HepG2 (cell line): ENCODE measurements at regions not wholly inside any gene's neighbourhood (a gene's known extent, or its start where the extent isn't known, plus 50 kb on each side); places are given as distances from the start of the nearest gene placed in this dataset.

ENCODE experiments used
- ATAC-seq: fragments of 200-7000 bp; cut with Tn5 transposase; 3 replicates; pipeline ENCODE4 v1.9.1; 2020; ENCODE audit warnings: mild to moderate bottlenecking, moderate library complexity
- BruUV-seq: library from RNA; stranded (reverse); fragments of 400-500 nt; replicated peaks from 2 replicates; lab custom pipeline; 2021; lab: Mats Ljungman, UMichigan
- CTCF ChIA-PET: fragments of 300-600 bp; formaldehyde crosslinking; extraction: SDS; loops from one replicate; lab custom pipeline; 2021; ENCODE audit warnings: low total read pairs, inconsistent platforms, low intra/inter-chr PET ratio; lab: Yijun Ruan, JAX
- POLR2A ChIA-PET: fragments of 350-600 bp; sonication (Branson Sonifier 250); formaldehyde crosslinking; loops from one replicate; lab custom pipeline; 2020; ENCODE audit warnings: antibody characterized with exemption, inconsistent platforms; lab: Yijun Ruan, JAX
- DNase-seq: peaks from one replicate; pipeline ENCODE4 v3.0.0-alpha.2; 2015; ENCODE audit warnings: low spot score
- FAIRE-seq: peaks from 3 replicates; lab custom pipeline; 2011; peaks lifted over from hg19 to GRCh38; lab: Jason Lieb, UNC
- H2AFZ ChIP-seq: one replicate; pipeline ENCODE4 v1.6.1; 2011; ENCODE audit warnings: low read length, inconsistent platforms
- H3K27ac ChIP-seq: fragments of 300-600 bp; 3 replicates; pipeline ENCODE4 v1.8.0; 2011; ENCODE audit warnings: mixed run types, mild to moderate bottlenecking, mixed read lengths, low read length, inconsistent platforms; ENCODE audit not compliant: insufficient read depth; ENCODE audit errors: extremely low read length
- H3K27me3 ChIP-seq, 2 experiments: fragments of 200-600 bp in 1 of 2; 2 replicates in 1 of 2; 3 replicates in 1 of 2; pipeline versions ENCODE4 v1.6.0 to v1.8.0; 2011; ENCODE audit warnings: low read length in 2 of 2, mild to moderate bottlenecking in 2 of 2, moderate library complexity in 2 of 2, inconsistent platforms in 1 of 2; ENCODE audit not compliant: insufficient read depth in 2 of 2, control insufficient read depth in 1 of 2
- H3K36me3 ChIP-seq, 2 experiments: fragments of 200-600 bp in 1 of 2; replicated peaks in 1 of 2; 2 replicates in 1 of 2; 3 replicates in 1 of 2; pipeline versions ENCODE4 v1.5.1 to v1.8.0; 2011; ENCODE audit warnings: low read length in 2 of 2, inconsistent platforms in 1 of 2; ENCODE audit not compliant: insufficient read depth in 2 of 2, control insufficient read depth in 1 of 2
- H3K4me1 ChIP-seq: 2 replicates; pipeline ENCODE4 v1.5.1; 2012; ENCODE audit warnings: low read length, inconsistent platforms; ENCODE audit not compliant: insufficient read depth
- H3K4me2 ChIP-seq: 2 replicates; pipeline ENCODE4 v1.6.0; 2011; ENCODE audit warnings: low read depth, low read length, inconsistent platforms
- H3K4me3 ChIP-seq, 3 experiments: fragments of 200-600 bp in 1 of 3; sonication (generic), shearing (Covaris generic) in 1 of 3; replicated peaks in 1 of 3; 2 replicates each; pipeline ENCODE4 v1.5.1; 2011 to 2016; ENCODE audit warnings: low read length in 3 of 3, inconsistent platforms in 2 of 3, low read depth in 2 of 3, mild to moderate bottlenecking in 2 of 3, control low read depth in 1 of 3, mixed read lengths in 1 of 3; ENCODE audit not compliant: insufficient read depth in 1 of 3
- H3K79me2 ChIP-seq: one replicate; pipeline ENCODE4 v1.6.1; 2011; ENCODE audit warnings: low read length, inconsistent platforms; ENCODE audit not compliant: insufficient read depth
- H3K9ac ChIP-seq: 2 replicates; pipeline ENCODE4 v1.6.0; 2011; ENCODE audit warnings: mild to moderate bottlenecking, low read depth, low read length, inconsistent platforms; ENCODE audit not compliant: insufficient read depth
- H3K9me3 ChIP-seq: 2 replicates; pipeline ENCODE4 v1.5.1; 2012; ENCODE audit warnings: mild to moderate bottlenecking, low read length
- H4K20me1 ChIP-seq: 2 replicates; pipeline ENCODE4 v1.6.0; 2011; ENCODE audit warnings: inconsistent platforms, mild to moderate bottlenecking, low read length, moderate library complexity; ENCODE audit not compliant: insufficient read depth
- ARNT2 ChIP-seq: sonication (generic); formaldehyde crosslinking; IDR thresholded peaks from 2 replicates; pipeline ENCODE4 v1.8.0; 2022; ENCODE audit warnings: mild to moderate bottlenecking, low read depth, missing genetic modification reagents, moderate library complexity
- CENPT ChIP-seq: sonication (generic); formaldehyde crosslinking; IDR thresholded peaks from 2 replicates; pipeline ENCODE4 v1.8.0; 2022; ENCODE audit warnings: low read depth, mild to moderate bottlenecking, moderate library complexity, missing genetic modification reagents
- FOSL1 ChIP-seq: sonication (generic); formaldehyde crosslinking; IDR thresholded peaks from 2 replicates; pipeline ENCODE4 v1.9.0; 2021; ENCODE audit warnings: missing genetic modification reagents, borderline replicate concordance
- GATAD1 ChIP-seq: IDR thresholded peaks from 2 replicates; pipeline ENCODE4 v1.6.1; 2016; ENCODE audit warnings: missing genetic modification reagents, missing compliant biosample characterization
- NFATC3 ChIP-seq: sonication (generic); formaldehyde crosslinking; IDR thresholded peaks from 2 replicates; pipeline ENCODE4 v1.5.1; 2020; ENCODE audit warnings: mild to moderate bottlenecking, missing genetic modification reagents
- PAF1 ChIP-seq: IDR thresholded peaks from 2 replicates; pipeline ENCODE4 v1.6.1; 2016; ENCODE audit warnings: missing genetic modification reagents, missing compliant biosample characterization
- ZNF17 ChIP-seq: sonication (generic); formaldehyde crosslinking; IDR thresholded peaks from 2 replicates; pipeline ENCODE4 v1.5.0; 2020; ENCODE audit warnings: mild to moderate bottlenecking, missing genetic modification reagents
- ZNF672 ChIP-seq: sonication (generic); formaldehyde crosslinking; IDR thresholded peaks from 2 replicates; pipeline ENCODE4 v1.8.1; 2022; ENCODE audit warnings: missing genetic modification reagents
- ZSCAN29 ChIP-seq: sonication (generic); formaldehyde crosslinking; conservative IDR thresholded peaks from 2 replicates; pipeline ENCODE4 v1.4.0; 2020; ENCODE audit warnings: mild to moderate bottlenecking, missing genetic modification reagents
- ZZZ3 ChIP-seq: sonication (generic); formaldehyde crosslinking; IDR thresholded peaks from 2 replicates; pipeline ENCODE4 v1.4.0; 2020; ENCODE audit warnings: missing genetic modification reagents, mild to moderate bottlenecking, borderline replicate concordance
- WGBS: methylation state at CpG from one replicate; pipeline ENCODE4 v1.1.6; 2017; ENCODE audit warnings: low lambda C conversion rate; 5-methylcytosine and 5-hydroxymethylcytosine counted together
- in situ Hi-C: cut with HindIII; loops from 2 replicates; pipeline ENCODE4 v1.10.0; 2017; ENCODE audit warnings: low pct_unique_long_range_greater_than_20kb; ENCODE audit not compliant: extremely low pct_ligation_motif_present
- intact Hi-C: fragments of 100-400 bp; cut with micrococcal nuclease; formaldehyde crosslinking; loops from one replicate; pipeline ENCODE4 v1.10.0; 2022; ENCODE audit not compliant: unreplicated experiment
- TF ChIP-seq, protein P1 (sequence below): sonication (generic); formaldehyde crosslinking; IDR thresholded peaks from 2 replicates; pipeline ENCODE4 v1.4.0; 2020; ENCODE audit warnings: missing genetic modification reagents
- TF ChIP-seq, protein P2 (sequence below): sonication (generic); formaldehyde crosslinking; IDR thresholded peaks from 2 replicates; pipeline ENCODE4 v1.5.0; 2020; ENCODE audit warnings: missing genetic modification reagents, mild to moderate bottlenecking, borderline replicate concordance
- TF ChIP-seq, protein P3 (sequence below), 2 experiments: sonication (generic) in 1 of 2; formaldehyde crosslinking in 1 of 2; IDR thresholded peaks; 2 replicates each; pipeline versions ENCODE4 v1.4.0 to v1.6.1; 2016 to 2020; ENCODE audit warnings: borderline replicate concordance in 1 of 2, low read depth in 1 of 2, mild to moderate bottlenecking in 1 of 2, missing genetic modification reagents in 1 of 2

DNA sequence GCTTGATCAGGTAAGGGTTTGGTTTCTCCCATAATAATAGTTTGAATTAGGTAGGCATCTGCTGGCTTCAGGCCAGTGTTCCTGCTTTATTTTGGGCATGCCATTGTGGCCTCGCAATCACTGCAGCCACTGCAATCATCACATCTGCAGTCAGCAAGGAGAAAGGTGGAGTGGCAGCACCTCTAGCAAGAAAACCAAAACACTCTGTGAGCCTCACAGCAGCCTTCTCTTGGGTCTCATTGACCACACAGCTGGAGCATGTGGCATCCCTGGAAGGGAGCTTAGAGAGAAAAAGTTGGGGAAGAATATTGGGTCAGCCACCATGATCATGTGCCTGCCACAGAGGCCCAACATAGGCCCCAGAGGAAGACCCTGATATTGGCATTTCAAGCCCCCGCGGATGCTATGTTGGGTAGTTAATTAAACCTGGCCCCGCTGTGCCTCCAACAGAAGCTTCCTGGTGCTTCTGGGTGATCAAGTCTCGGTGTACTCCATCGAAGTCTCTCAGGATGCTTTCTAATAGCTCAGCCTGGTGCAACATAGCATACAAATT is 158.0 kb upstream of the UBE2E1 start (continued):
- TF ChIP-seq, protein P1, sequence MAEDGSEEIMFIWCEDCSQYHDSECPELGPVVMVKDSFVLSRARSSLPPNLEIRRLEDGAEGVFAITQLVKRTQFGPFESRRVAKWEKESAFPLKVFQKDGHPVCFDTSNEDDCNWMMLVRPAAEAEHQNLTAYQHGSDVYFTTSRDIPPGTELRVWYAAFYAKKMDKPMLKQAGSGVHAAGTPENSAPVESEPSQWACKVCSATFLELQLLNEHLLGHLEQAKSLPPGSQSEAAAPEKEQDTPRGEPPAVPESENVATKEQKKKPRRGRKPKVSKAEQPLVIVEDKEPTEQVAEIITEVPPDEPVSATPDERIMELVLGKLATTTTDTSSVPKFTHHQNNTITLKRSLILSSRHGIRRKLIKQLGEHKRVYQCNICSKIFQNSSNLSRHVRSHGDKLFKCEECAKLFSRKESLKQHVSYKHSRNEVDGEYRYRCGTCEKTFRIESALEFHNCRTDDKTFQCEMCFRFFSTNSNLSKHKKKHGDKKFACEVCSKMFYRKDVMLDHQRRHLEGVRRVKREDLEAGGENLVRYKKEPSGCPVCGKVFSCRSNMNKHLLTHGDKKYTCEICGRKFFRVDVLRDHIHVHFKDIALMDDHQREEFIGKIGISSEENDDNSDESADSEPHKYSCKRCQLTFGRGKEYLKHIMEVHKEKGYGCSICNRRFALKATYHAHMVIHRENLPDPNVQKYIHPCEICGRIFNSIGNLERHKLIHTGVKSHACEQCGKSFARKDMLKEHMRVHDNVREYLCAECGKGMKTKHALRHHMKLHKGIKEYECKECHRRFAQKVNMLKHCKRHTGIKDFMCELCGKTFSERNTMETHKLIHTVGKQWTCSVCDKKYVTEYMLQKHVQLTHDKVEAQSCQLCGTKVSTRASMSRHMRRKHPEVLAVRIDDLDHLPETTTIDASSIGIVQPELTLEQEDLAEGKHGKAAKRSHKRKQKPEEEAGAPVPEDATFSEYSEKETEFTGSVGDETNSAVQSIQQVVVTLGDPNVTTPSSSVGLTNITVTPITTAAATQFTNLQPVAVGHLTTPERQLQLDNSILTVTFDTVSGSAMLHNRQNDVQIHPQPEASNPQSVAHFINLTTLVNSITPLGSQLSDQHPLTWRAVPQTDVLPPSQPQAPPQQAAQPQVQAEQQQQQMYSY (CRISPR knock-in tag), result no peak
- TF ChIP-seq ZSCAN29 (CRISPR knock-in tag), result no peak
- TF ChIP-seq, protein P2, sequence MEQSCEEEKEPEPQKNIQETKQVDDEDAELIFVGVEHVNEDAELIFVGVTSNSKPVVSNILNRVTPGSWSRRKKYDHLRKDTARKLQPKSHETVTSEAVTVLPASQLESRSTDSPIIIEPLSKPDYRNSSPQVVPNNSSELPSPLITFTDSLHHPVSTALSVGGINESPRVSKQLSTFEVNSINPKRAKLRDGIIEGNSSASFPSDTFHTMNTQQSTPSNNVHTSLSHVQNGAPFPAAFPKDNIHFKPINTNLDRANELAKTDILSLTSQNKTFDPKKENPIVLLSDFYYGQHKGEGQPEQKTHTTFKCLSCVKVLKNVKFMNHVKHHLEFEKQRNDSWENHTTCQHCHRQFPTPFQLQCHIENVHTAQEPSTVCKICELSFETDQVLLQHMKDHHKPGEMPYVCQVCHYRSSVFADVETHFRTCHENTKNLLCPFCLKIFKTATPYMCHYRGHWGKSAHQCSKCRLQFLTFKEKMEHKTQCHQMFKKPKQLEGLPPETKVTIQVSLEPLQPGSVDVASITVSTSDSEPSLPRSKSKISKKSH (CRISPR knock-in tag), result no peak
- no peak for TF ChIP-seq ZNF672 (CRISPR knock-in tag)
- no peak for TF ChIP-seq NFATC3 (CRISPR knock-in tag)
- no peak for TF ChIP-seq CENPT (CRISPR knock-in tag)

- 11% methylated on average over 4 of the region's 5 CpGs for WGBS
- in situ Hi-C loops, result no loop called here
- no peak for TF ChIP-seq FOSL1 (CRISPR knock-in tag)
- TF ChIP-seq GATAD1 (CRISPR knock-in tag), result no peak
- no peak for TF ChIP-seq ARNT2 (CRISPR knock-in tag)
- TF ChIP-seq ZNF17 (CRISPR knock-in tag), result no peak
- no peak for TF ChIP-seq ZZZ3
- no peak for TF ChIP-seq PAF1
- TF ChIP-seq, protein P3, sequence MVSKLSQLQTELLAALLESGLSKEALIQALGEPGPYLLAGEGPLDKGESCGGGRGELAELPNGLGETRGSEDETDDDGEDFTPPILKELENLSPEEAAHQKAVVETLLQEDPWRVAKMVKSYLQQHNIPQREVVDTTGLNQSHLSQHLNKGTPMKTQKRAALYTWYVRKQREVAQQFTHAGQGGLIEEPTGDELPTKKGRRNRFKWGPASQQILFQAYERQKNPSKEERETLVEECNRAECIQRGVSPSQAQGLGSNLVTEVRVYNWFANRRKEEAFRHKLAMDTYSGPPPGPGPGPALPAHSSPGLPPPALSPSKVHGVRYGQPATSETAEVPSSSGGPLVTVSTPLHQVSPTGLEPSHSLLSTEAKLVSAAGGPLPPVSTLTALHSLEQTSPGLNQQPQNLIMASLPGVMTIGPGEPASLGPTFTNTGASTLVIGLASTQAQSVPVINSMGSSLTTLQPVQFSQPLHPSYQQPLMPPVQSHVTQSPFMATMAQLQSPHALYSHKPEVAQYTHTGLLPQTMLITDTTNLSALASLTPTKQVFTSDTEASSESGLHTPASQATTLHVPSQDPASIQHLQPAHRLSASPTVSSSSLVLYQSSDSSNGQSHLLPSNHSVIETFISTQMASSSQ (IDR thresholded peaks at IDR 0.05; ENCODE audit: low read depth), result no peak
- TF ChIP-seq, protein P3 (CRISPR knock-in tag; IDR thresholded peaks at IDR 0.05; ENCODE audit: borderline replicate concordance), result no peak
Measured at GRCh38 chr3:23648326-23648995, 157.3 kb upstream of the UBE2E1 start.

More at GRCh38 chr3:23648326-23648995, 157.3 kb upstream of the UBE2E1 start:
- H3K4me2 ChIP-seq, result no peak overlapping the region
- H3K27me3 ChIP-seq, result peaks cover 0 to 7% of the 10 kb centered on the region in 2 experiments; a peak in 2 of 5 replicates
- H3K79me2 ChIP-seq, result no peaks in the 10 kb centered on the region
- no peaks in the 10 kb centered on the region for H3K9me3 ChIP-seq
- DNase-seq, result no peak
- no peaks in the 10 kb centered on the region for H4K20me1 ChIP-seq
- POLR2A ChIA-PET, result no interaction called here
- no peaks in the 10 kb centered on the region for H3K36me3 ChIP-seq
- H3K4me3 ChIP-seq, result no peak overlapping the region
- H3K27ac ChIP-seq, result no peak overlapping the region
- CTCF ChIA-PET, result no interaction called here
- no peak overlapping the region for H3K9ac ChIP-seq
- H2AFZ ChIP-seq, result no peak overlapping the region
- FAIRE-seq, result no peak
- H3K4me1 ChIP-seq, result no peaks in the 10 kb centered on the region
- ATAC-seq, result no peak
- BruUV-seq, result no TSS peak
- intact Hi-C loops, result no loop called here
